Activated T-cell treated with anti-CD3 and anti-CD28 coated beads, Interleukin-2, amount 50 U/mL, for 48 hours (primary cell): ENCODE measurements at regions not wholly inside any gene's neighbourhood (a gene's known extent, or its start where the extent isn't known, plus 50 kb on each side); places are given as distances from the start of the nearest gene placed in this dataset.

ENCODE experiments used
- DNase-seq, 2 experiments: peaks; one replicate each; pipeline ENCODE4 v3.0.0-alpha.2; 2020

DNA sequence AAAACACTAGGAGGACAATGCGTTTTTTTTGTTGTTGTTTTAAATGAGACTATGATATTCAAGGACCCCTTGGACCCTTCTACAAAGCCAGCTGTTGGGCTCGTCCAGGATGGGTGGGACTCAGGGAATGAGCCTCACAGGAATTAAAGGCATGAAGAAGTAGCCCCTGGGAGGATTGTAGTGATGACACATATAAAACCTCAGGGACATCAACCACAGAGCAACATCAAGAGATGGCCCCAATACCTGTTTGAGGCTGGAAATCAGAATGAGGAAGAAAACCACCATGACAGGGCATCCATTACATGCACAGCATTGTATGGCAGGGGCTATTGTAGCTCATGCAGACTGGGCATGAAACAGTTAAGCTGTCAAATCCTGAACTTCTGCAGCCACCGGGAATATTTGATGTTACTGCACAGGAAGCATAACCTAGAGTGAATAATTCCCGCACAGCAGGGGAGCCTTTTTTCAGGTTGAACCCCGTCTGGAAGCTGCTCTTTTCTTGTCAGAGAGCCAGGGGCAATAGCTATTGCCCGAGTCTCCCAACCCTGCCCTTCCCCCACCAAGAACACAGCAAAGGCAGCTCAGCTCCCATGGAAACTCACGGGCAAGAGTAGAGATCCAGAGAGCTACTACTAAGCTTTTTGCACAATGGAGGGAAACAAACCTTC lies 140.2 kb upstream of the FGGY start:
- no peak for DNase-seq

DNA sequence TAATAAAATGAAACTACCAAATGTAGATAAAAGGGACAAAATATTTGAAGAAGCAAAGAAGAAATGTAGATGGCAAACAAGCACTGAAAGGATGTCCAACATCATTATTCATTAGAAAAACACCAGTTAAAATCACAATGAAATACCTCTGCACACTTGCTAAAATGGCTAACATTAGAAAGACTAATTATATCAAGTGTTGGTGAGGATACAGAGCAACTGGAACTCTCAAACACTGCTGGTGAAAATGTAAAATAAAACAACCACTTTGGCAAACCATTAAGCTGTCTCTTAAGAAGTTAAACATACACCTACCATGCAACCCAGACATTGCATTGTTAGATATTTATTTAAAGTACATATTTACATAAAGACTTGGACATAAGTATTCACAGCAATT lies 138.6 kb upstream of the FGGY start:
- no peak for DNase-seq

DNA sequence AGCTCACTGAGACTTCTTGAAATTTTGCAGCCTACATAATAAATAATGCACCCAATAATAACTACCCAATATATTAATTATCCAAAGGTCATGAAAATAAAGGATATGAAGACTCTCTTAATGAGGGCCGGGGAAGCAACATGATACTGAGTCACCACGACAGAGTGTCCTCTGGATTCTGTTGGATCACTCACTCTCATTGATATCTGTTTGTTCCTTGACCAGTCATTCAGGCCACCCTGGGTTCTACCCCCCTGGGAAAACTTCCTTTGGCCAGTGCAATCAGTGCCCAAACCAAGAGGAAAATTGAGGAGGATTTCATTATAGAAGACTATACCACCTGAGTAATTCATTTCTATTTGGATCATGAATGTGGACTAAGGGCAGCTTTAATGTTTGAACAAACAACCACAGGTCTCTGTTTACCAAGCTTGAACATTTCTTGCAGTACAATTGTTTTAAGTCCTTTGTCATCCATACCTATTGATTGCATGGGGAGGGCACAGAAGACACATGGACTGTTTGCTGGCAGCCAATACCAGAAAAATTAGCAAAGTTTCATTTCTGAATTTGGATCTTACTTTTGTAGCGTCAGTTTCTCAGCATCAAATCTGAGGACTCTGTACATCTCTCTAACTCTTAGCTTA lies 137.2 kb upstream of the FGGY start:
- DNase-seq: no peak

DNA sequence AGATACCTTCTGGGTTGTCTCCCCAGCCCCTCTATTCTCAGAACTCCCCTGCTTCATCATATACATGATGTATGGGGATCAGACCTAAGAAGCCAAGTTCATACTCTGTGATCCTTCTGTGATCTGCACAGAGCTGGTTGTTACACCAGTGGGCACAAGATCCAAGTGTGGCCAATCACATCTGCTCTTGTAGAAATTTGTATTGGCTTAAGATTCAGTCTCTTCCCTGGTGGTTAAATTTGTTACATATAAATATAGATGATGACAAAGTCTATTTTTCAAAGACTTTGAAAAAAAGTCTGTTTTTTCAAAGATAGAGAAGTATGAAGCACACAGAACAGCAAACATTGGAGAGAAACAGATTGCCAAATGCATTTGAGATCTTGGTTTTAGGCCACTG lies 135.8 kb upstream of the FGGY start:
- DNase-seq: no peak

DNA sequence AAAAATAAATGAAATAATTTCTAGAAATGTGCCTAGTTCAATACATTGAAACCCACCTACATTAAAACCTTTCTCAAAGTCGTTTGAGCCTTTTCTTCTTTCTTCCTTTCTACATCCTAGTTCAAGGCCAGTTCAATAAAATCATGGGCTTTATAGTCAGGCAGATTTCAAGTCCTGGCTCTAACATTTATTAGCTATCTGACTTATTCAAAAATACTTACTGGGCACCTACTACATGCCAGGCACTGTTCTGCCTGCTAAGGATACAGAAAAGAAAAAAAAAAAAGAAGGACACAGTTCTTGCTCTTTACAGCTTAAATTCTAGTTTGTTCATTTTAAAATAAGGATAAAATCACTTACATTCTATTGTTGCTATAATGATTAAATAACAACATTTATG lies 134.2 kb upstream of the FGGY start:
- no peak for DNase-seq

DNA sequence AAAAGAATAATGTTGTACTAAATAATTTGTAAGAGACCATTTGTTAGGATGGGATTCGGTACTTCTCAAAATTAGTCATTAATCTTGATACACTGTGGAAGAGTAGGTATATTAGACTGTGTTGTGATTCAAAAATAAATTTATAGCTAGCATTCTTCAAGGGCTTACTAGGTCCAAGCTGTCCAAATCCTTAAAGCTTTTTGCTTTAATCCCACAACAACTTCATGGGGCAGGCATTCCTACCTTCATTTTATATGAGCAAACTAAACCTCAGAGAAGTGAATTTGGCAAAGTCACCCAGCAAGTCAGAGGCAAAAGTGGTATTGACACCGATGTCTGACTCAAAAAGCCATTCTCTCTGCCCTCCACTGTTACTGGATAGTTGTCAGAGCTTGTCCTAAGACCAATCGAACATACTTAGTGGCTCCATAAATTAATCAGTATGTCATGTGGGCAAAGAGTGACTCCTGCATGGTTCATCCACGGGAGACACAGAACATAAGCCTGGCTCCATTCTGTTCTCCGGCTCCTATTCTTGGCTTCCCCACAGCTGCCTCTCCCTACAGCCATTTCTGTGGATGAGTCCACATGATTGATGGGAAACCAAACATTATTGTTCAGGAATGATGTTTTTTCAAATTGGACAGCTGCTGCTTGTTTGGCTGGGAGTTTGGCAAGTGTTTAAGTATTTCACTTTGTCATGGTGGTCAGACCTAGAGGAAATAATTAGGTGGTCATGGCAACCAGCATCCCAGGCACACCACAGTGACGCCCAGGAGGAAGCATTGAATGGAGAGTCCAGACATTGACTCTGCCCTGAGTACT lies 133.4 kb upstream of the FGGY start:
- DNase-seq: no peak

DNA sequence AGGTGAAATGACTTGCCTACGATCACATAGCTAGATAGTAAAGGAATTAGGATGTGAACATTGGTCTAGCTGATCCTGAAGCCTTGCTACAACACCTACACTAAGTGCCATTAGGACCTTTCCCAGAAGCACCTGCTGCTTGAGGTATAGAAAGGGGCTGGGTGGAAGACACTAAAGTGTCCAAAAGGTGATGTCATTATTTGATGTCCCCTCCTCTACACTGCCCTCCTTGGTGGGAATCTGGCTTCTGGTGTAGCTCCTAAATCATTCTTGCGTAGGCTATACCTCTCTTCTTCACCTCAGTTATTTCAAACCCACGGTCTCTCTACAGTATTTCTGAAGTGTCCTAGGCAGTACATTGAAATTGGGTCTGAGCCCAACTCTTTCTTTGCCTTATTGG lies 132.5 kb upstream of the FGGY start:
- no peak for DNase-seq

DNA sequence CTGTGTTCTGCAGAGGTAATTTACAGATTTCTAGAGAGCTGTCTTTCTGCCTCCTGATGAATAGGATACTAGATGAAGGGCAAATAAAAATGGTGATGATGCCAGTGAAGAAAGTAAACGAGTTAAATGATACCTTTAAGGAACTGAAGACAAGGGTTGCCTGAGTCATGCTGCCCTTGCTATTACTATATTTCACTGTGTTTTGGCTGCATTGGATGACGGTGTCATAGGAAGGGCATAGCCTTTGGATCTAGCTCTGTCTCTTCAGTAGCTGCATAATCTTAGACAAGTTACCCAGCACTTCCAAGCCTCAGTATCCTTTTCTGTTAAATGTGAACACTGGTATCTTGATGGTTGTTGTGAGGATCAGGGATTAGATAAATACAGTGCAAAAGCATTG lies 131.5 kb upstream of the FGGY start:
- DNase-seq: no peak

DNA sequence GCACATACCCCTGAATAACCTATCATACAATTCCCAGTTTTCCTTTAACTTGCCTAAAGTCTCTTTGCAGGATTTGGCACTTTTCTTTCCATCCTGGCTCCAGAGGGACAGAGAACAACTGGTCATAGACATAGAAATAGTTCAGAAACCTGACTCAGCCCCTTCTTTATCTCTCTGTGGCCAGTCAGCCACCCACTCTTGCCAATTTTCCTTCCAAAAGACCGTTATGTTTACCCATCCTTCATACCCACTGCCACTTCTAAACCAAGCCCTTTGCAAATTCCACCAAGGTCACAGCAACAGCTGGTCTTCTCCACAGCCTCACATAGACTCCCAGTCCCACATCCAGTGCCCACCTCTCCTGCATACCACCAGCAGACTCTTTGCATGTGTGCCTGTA lies 127.2 kb upstream of the FGGY start:
- no peak for DNase-seq

DNA sequence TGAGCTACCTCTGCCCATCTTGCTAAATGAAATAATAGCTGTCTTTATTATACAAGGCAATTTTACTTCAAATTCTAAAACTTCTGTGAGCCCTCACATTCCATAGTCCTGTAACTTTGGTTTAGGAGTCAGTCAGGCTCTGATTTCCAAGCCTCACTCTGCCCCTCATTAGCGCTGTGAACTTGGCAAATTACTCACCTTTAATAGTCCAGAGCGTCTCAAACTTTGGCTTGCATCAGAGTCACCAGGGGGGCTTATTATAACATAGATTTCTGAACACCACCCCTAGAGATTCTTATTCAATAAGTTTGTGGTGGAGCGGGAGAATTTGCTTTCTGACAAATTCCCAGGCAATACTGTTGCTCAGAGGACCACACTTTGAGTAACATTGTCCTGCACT lies 126.2 kb upstream of the FGGY start:
- DNase-seq: no peak

DNA sequence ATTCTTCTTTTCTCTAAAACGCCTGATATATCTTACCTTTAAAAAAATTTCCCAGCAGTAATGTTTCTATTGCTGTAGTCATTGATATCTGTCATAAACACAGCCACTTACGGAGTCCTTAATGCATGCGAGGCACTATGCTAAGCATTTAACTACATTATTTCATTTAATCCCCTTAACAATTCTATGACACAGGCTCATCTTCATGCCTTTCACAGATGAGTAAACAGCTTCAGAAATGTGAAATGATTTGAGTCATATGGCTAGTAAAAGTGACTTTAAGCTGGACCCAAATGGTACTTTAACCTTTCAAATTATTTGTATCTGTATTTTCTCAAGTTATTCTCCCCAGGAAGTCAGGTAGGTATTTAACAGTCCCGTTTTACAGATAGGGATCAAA lies 125.1 kb upstream of the FGGY start:
- no peak for DNase-seq

DNA sequence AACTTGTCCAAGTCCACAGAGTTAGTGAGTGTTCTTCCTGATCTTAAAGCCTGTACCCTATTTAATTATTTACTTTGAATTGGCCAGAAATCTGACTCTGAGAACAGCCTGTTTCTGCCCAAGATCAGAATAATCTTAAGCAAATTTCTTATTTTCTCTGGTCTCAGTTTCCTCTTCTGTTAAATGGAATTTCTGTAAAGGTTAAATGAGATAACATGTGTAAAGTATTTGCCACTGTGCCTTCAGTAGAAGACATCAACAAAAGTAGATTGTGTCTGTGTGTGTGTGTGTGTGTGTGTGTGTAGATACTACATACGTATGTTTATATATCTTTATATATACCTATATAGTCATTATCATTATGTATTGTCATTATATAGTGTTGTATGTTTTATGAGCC lies 124.2 kb upstream of the FGGY start:
- no peak for DNase-seq

DNA sequence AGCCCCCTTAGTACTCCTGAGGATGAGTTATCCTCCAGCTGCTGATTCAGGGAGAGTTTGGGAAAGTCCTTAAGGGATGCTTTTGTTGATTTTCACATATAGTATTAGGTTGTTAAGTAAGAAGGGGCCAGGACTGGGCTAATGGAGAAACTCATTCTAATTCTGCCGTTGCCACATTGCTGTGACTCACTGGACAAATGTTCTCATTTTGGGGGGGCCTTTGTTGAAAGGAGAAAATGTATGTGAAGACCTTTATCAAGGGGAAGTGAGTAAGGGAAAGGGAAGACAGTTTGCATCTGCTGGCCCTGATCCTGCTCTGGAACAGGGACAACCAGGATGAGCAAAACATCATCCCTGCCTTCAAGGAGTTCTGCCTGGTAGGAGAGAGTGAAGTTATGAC lies 123.2 kb upstream of the FGGY start:
- no peak for DNase-seq

DNA sequence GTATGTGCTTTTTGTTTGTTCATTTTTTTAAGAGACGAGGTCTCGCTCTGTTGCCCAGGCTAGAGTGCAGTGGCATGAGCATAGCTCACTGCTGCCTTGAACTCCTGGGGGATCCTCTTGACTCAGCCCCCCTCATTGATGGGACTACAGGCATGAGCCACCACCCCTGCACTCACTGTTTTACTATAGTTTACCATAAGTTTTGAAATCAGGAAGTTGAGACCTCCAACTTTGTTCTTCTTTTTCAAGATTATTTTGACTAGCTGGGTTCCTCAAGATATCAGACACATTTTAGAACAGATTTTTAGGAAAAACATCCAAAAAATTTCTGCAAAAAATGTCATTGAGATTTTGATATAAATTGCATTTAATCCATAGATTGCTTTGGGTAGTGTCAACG lies 120.4 kb upstream of the FGGY start:
- no peak for DNase-seq

DNA sequence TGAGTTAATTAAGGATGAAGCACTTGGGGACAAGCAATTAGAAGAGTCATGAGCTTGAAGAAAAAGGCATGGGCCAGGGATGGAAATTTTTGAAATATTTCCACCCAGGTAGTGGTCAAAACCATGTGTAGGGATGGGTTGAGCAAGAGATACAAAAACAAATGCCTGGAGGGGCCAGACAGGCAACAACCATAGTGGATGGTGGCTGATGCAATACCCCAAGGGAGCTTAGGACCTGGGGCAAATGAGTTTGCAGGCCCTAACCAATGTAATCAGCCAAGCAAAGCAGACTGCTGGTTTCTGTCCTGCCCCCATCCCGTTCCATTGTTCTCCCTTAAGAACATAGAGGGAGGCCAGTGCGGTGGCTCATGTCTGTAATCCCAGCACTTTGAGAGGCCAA lies 119.1 kb upstream of the FGGY start:
- DNase-seq: no peak

DNA sequence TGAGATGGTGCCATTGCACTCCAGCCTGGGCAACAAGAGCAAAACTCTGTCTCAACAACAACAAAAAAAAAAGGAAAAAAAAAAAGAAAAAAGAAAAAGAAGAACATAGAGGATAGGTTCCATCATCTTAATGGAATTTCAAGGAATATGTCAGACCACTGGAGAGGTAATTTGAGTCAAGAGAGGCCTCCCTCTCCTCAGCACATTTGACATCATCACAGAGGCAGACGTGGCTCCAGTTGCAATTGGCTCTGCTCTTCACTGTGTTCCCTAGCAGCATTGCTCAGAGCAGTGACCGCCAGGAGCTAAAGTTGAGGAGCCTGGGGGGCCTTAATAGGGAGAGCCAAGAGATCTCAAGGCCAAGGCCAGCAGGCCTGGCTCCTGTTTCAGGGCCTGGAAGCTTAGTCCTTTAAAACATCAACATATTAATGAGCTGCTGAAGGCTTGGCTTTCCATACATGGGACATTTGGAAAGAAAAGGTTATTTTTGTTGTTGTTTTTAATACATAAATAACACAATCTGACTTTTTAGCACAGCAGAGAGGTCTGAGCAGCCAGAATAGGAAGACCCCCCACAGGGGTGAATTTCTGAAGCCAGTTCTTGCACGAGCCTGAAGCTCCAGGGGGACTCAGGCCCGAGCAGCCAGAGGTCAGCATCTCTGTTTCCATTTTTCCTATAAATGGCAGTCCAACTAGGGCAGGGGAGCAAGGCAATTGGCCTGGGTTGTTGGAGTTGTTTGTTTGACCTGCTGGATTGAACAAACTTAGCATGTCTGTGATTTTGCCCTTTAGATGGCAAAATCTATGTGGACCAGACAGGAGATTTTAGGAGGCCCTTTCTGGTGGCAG lies 118.3 kb upstream of the FGGY start:
- DNase-seq: no peak

DNA sequence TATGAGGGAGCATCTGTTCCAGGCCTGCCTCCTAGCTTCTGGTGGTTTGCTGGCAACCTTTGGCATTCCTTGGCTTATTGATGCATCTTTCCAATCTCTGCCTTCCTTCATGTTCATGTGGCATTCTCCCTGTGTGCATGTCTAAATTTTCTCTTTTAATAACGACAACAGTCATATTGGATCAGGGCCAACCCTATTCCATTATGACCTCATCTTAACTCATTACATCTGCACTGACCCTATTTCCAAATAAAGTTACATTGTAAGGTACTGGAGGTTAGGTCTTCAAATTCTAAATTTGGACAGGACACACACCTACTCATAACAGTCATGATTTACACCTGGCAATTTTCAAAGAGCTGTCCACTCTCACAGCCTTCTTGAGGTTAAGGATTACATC lies 117.2 kb upstream of the FGGY start:
- DNase-seq: no peak

DNA sequence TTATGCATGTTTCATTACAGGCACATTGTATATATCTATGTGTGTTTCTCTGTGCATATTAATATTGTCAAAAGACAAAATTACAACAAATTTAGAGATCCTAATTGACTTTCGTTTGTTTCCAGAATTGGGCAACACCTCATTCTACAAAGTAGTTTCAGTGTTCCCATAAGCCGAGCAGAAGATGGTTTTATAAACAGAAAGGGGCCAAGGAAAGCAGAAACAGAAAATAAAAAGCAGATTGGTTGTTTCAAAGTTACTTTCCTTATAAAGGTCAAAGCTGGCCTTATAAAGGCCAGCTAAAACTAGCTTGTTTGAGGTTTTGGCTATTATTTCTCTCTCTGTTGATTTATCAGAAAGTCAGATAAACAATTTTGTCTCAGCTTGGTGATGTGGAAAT lies 116.2 kb upstream of the FGGY start:
- DNase-seq: no peak

DNA sequence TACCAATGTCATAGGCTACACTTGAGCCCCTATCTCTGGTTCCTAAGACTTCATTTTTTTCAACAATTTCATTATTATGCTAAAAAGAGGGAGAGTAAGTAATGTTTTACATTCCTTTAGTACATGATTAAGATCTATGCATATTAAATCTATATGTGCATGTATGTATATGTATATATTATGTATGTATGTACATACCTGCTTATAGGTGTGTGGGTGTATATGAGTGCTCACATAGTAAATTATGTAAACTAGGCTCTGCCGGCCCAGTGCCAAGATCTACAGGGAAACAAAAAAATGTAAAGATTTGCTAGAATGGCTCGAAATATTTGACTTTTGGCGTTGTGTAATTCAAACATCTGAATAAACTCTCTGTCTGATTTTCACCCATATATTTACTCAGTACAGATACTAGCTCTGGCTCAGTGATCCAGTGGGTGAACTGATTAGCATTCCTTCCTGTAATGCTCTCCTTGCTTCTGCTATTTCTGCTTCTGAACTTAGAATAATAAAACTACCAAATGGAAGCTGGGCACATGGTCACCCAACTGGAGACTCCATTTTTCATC lies 113.1 kb upstream of the FGGY start:
- DNase-seq: no peak

DNA sequence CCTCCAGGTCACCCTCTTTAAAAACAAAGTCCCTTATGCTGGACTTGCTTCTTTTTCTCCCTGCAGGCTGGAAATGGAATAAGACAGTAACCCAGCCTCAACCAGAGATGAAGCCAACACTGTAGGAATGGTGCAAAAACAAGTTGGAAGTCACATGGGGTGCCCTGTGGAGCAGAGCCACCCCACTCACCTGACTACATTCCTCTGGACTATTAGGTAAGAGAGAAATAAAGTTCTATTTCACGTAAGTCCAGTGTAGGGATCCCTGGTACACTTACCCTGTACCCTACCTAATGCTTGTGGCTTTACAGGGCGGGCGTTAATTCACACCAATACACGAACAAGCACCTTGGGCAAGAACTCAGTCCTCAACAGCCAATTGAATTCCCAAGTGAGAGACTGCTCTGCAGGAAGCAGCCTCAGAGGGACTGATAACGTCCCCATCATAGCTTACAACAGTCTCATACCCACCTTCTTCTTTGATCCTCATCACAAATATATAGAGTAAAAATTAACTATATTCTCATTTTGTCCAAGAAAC lies 112.5 kb upstream of the FGGY start:
- no peak for DNase-seq

DNA sequence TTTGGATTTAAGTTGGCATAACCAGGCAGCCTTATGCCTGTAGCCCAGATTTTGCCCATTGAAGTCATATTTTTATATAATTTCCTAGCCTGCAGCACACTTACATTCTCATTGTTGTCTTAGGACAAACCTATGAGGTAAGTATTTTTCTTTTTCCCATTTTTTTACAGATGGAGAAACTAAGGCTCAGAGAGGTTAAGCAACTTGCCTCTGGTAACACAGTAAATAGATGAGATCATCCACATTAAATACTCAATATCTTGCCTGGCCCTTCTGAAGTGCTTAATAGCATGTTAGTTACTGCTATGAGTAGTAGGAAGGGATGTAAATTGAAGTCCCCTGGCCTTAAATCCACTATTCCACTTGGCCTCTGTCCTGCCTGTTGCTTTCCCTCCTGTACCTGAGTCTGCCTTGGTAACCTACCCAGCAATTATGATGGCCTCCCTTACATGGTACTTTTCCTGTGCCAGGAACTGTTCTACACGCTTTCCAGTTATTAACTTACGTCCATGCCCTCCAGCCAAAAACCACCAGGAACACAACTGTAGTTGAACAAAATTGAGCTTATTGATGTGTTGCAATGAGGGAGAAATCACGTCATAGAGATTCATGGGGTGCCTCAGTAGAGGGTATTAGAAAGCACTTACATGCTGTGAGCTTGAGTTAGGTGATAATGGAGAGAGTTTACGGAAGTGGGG lies 111.6 kb upstream of the FGGY start:
- no peak for DNase-seq

DNA sequence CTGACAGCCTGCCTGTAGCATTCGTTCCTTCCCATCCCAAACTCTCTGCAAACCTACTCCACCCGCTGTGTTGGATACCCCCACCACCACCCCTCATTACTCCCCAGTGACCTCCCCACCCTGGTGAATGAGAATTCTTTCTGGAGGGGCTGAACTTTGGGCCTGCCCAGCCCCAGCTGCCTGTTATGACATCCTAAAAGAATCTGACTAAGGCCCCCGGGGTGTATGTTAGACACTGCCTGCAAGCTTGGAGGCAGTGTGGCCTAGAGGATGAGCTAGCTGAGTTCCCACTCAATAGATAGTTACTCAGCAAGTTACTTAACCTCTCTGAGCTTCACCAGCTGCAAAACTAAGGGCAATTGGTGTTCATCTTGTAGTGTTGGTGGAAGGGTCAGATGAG lies 110.2 kb upstream of the FGGY start:
- no peak for DNase-seq
